NB4 (cell line): ENCODE measurements at regions not wholly inside any gene's neighbourhood (a gene's known extent, or its start where the extent isn't known, plus 50 kb on each side); places are given as distances from the start of the nearest gene placed in this dataset.

Source experiments
- CTCF ChIP-seq: IDR thresholded peaks from one replicate; pipeline ENCODE4 v1.5.1; 2012; ENCODE audit warnings: low read depth, low read length
- POLR2A ChIP-seq: IDR thresholded peaks from 2 replicates; pipeline ENCODE4 v1.6.1; 2011; ENCODE audit warnings: mild to moderate bottlenecking; ENCODE audit not compliant: insufficient read length; ENCODE audit errors: extremely low read depth

DNA sequence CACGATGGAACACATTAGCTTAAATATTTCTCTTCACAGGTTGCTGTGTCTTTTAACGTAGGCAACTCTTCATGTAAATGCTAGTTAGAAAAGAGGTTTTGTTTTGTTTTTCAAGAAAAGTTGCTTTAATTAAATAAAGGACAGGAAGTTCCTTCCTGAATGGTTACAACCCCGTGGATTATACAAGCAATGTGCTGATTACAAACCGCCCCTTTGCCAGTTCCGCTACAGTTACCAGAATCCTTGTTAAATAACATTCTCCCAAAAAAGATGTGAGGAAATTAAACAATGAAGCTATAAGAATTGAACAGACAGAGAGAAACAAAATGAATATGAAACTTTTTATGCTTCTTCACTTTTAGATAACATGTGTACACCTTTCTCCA is 75.1 kb downstream of the LYZL2 start:
- TF ChIP-seq CTCF: no peak
- no peak for TF ChIP-seq POLR2A
